Loucy (cell line): ENCODE measurements at regions not wholly inside any gene's neighbourhood (a gene's known extent, or its start where the extent isn't known, plus 50 kb on each side); places are given as distances from the start of the nearest gene placed in this dataset.

Source experiments
- H2AFZ ChIP-seq: fragments of 200-600 bp; sonication (generic); 2 replicates; pipeline ENCODE4 v1.6.0; 2016; ENCODE audit warnings: antibody characterized with exemption, mild to moderate bottlenecking, low read length, moderate library complexity
- H3F3A ChIP-seq: fragments of 200-600 bp; 2 replicates; pipeline ENCODE4 v1.6.0; 2016; ENCODE audit warnings: antibody characterized with exemption, low read depth, mild to moderate bottlenecking
- H3K27me3 ChIP-seq: fragments of 200-600 bp; sonication (generic); 2 replicates; pipeline ENCODE4 v1.6.1; 2014; ENCODE audit warnings: low read length, mild to moderate bottlenecking; ENCODE audit not compliant: insufficient read depth, poor library complexity, severe bottlenecking
- H3K36me3 ChIP-seq: fragments of 200-600 bp; sonication (generic); 2 replicates; pipeline ENCODE4 v1.6.1; 2016; ENCODE audit warnings: low read length; ENCODE audit not compliant: insufficient read depth
- H3K4me1 ChIP-seq: fragments of 200-600 bp; sonication (generic); 2 replicates; pipeline ENCODE4 v1.5.1; 2014; ENCODE audit warnings: low read length, mild to moderate bottlenecking; ENCODE audit not compliant: insufficient read depth, poor library complexity, severe bottlenecking
- H3K4me2 ChIP-seq: fragments of 200-600 bp; sonication (generic); 2 replicates; pipeline ENCODE4 v1.6.0; 2014; ENCODE audit warnings: antibody characterized with exemption, low read length, low read depth, mild to moderate bottlenecking; ENCODE audit not compliant: poor library complexity, severe bottlenecking
- H3K4me3 ChIP-seq: fragments of 200-600 bp; sonication (generic); 2 replicates; pipeline ENCODE4 v1.5.1; 2014; ENCODE audit warnings: low read length, mild to moderate bottlenecking, mixed read lengths; ENCODE audit not compliant: poor library complexity, severe bottlenecking
- H3K79me2 ChIP-seq: fragments of 200-600 bp; sonication (generic); 2 replicates; pipeline ENCODE4 v1.6.1; 2014; ENCODE audit warnings: low read length; ENCODE audit not compliant: insufficient read depth
- H3K9ac ChIP-seq: fragments of 200-600 bp; sonication (generic); 2 replicates; pipeline ENCODE4 v1.6.0; 2014; ENCODE audit warnings: mild to moderate bottlenecking, low read depth, low read length, moderate library complexity; ENCODE audit not compliant: poor library complexity, severe bottlenecking
- H3K9me2 ChIP-seq: fragments of 200-600 bp; sonication (generic); replicated peaks from 2 replicates; pipeline ENCODE4 v1.6.1; 2016; ENCODE audit warnings: low read depth, low read length, mixed read lengths
- H3K9me3 ChIP-seq: fragments of 200-600 bp; sonication (generic); 2 replicates; pipeline ENCODE4 v1.6.1; 2014; ENCODE audit warnings: mild to moderate bottlenecking, antibody characterized with exemption, low read length, low read depth; ENCODE audit not compliant: insufficient read depth
- H4K20me1 ChIP-seq: fragments of 200-600 bp; sonication (generic); 2 replicates; pipeline ENCODE4 v1.6.0; 2014; ENCODE audit warnings: antibody characterized with exemption, low read length, mild to moderate bottlenecking; ENCODE audit not compliant: insufficient read depth, poor library complexity, severe bottlenecking
- CTCF ChIP-seq: fragments of 200-600 bp; sonication (generic); conservative IDR thresholded peaks from 2 replicates; pipeline ENCODE4 v1.5.1; 2014; ENCODE audit warnings: mild to moderate bottlenecking, antibody characterized with exemption, low read length
- EZH2phosphoT487 ChIP-seq: fragments of 200-600 bp; IDR thresholded peaks from 2 replicates; pipeline ENCODE4 v1.6.1; 2018; ENCODE audit warnings: antibody characterized with exemption, mild to moderate bottlenecking, moderate library complexity, borderline replicate concordance

GRCh38 chr2:122168799-122169198, 413.3 kb downstream of the TSN start:
- Histone ChIP-seq H3K27me3 (no peaks in the 10 kb centered on the region), H3K4me1 (no peaks in the 10 kb centered on the region), H3K9me3 (no peaks in the 10 kb centered on the region), H3K9ac (no peak overlapping the region), H3K79me2 (no peaks in the 10 kb centered on the region), H4K20me1 (no peaks in the 10 kb centered on the region), H3K4me2 (no peak overlapping the region), H3K9me2 (no peaks in the 10 kb centered on the region), H3K36me3 (no peaks in the 10 kb centered on the region), H2AFZ (no peak overlapping the region), H3F3A (no peaks in the 10 kb centered on the region), H3K4me3 (no peak overlapping the region)
- TF ChIP-seq CTCF (peak; percentile 27; the same call in 1 of the 2 replicates), EZH2phosphoT487 (no peak)

- Histone ChIP-seq H4K20me1 (no peaks in the 10 kb centered on the region), H3K79me2 (no peaks in the 10 kb centered on the region), H3K9me2 (no peaks in the 10 kb centered on the region), H3K4me1 (no peaks in the 10 kb centered on the region), H3K9me3 (no peaks in the 10 kb centered on the region), H3K27me3 (no peaks in the 10 kb centered on the region), H3F3A (no peaks in the 10 kb centered on the region), H3K4me3 (no peak overlapping the region), H2AFZ (no peak overlapping the region), H3K36me3 (no peaks in the 10 kb centered on the region), H3K4me2 (no peak overlapping the region), H3K9ac (no peak overlapping the region)
- TF ChIP-seq EZH2phosphoT487 (no peak), CTCF (no peak)
Observed at GRCh38 chr2:122172812-122173211, 417.4 kb downstream of the TSN start.

GRCh38 chr2:122174061-122174460, 418.6 kb downstream of the TSN start:
- Histone ChIP-seq H4K20me1 (no peaks in the 10 kb centered on the region), H3K27me3 (no peaks in the 10 kb centered on the region), H2AFZ (no peak overlapping the region), H3K79me2 (no peaks in the 10 kb centered on the region), H3K9me2 (no peaks in the 10 kb centered on the region), H3K9me3 (no peaks in the 10 kb centered on the region), H3F3A (no peaks in the 10 kb centered on the region), H3K4me3 (no peak overlapping the region), H3K4me1 (no peaks in the 10 kb centered on the region), H3K9ac (no peak overlapping the region), H3K4me2 (no peak overlapping the region), H3K36me3 (no peaks in the 10 kb centered on the region)
- TF ChIP-seq EZH2phosphoT487 (no peak), CTCF (no peak)
